K562 (cell line): ENCODE measurements at regions not wholly inside any gene's neighbourhood (a gene's known extent, or its start where the extent isn't known, plus 50 kb on each side); places are given as distances from the start of the nearest gene placed in this dataset.

Source experiments
- ATAC-seq: fragments of 200-7000 bp; cut with Tn5 transposase; 3 replicates; pipeline ENCODE4 v1.9.1; 2020; ENCODE audit warnings: moderate library complexity
- BruUV-seq: library from RNA; stranded (reverse); fragments of 400-500 nt; replicated peaks from 2 replicates; lab custom pipeline; 2021; lab: Mats Ljungman, UMichigan
- CTCF ChIA-PET: fragments of 300-600 bp; formaldehyde crosslinking; extraction: SDS; loops from one replicate; lab custom pipeline; 2021; ENCODE audit warnings: low intra/inter-chr PET ratio; lab: Yijun Ruan, JAX
- POLR2A ChIA-PET: fragments of 300-600, 350-650 bp; sonication (Branson Sonifier 250); formaldehyde crosslinking; extraction: SDS; loops from one replicate; lab custom pipeline; 2021; ENCODE audit warnings: antibody characterized with exemption, inconsistent platforms; lab: Yijun Ruan, JAX
- DNase-seq, 4 experiments: peaks; one replicate each; pipeline versions ENCODE4 v3.0.0 to v3.0.0-alpha.2; 2011 to 2018; ENCODE audit warnings: low spot score in 3 of 4, mixed read lengths in 3 of 4; ENCODE audit errors: extremely low read depth in 1 of 4
- FAIRE-seq: peaks from 2 replicates; lab custom pipeline; 2011; peaks lifted over from hg19 to GRCh38; lab: Jason Lieb, UNC
- H2AFZ ChIP-seq: 2 replicates; pipeline ENCODE4 v1.6.0; 2011; ENCODE audit warnings: low read depth, low read length, control low read depth, inconsistent platforms
- H3K27ac ChIP-seq: fragments of 200-600 bp; 3 replicates; pipeline ENCODE4 v1.8.0; 2011; ENCODE audit warnings: low read depth, mild to moderate bottlenecking, control low read depth, inconsistent platforms, low read length, moderate library complexity, mixed read lengths; ENCODE audit errors: extremely low read depth
- H3K27me3 ChIP-seq, 2 experiments: fragments of 300-600 bp in 1 of 2; 2 replicates in 1 of 2; 3 replicates in 1 of 2; pipeline versions ENCODE4 v1.6.0 to v1.8.0; 2011; ENCODE audit warnings: inconsistent platforms in 2 of 2, low read length in 2 of 2, mild to moderate bottlenecking in 1 of 2, mixed read lengths in 1 of 2, moderate library complexity in 1 of 2; ENCODE audit not compliant: control insufficient read depth in 2 of 2, insufficient read depth in 2 of 2
- H3K36me3 ChIP-seq: fragments of 300-600 bp; 3 replicates; pipeline ENCODE4 v1.8.0; 2011; ENCODE audit warnings: mild to moderate bottlenecking, low read length, inconsistent platforms; ENCODE audit not compliant: control insufficient read depth, insufficient read depth
- H3K4me1 ChIP-seq, 2 experiments: fragments of 200-600 bp in 1 of 2; replicated peaks in 1 of 2; 2 replicates in 1 of 2; 3 replicates in 1 of 2; pipeline versions ENCODE4 v1.5.1 to v1.8.0; 2011; ENCODE audit warnings: inconsistent platforms in 2 of 2, low read length in 2 of 2, mild to moderate bottlenecking in 1 of 2, mixed read lengths in 1 of 2, moderate library complexity in 1 of 2; ENCODE audit not compliant: control insufficient read depth in 2 of 2, insufficient read depth in 2 of 2
- H3K4me2 ChIP-seq: 2 replicates; pipeline ENCODE4 v1.6.1; 2011; ENCODE audit warnings: low read length, control low read depth, inconsistent platforms, mixed read lengths; ENCODE audit not compliant: insufficient read depth
- H3K4me3 ChIP-seq: fragments of 200-600 bp; sonication (generic), shearing (Covaris generic); 2 replicates; pipeline ENCODE4 v1.5.1; 2016; ENCODE audit warnings: control low read depth, inconsistent platforms
- H3K79me2 ChIP-seq: fragments of 200-600 bp; 3 replicates; pipeline ENCODE4 v1.8.0; 2011; ENCODE audit warnings: low read length, inconsistent platforms; ENCODE audit not compliant: control insufficient read depth, insufficient read depth
- H3K9ac ChIP-seq, 2 experiments: 2 replicates each; pipeline versions ENCODE4 v1.6.0 to v1.6.1; 2011; ENCODE audit warnings: low read depth in 2 of 2, low read length in 2 of 2, control low read depth in 1 of 2, inconsistent platforms in 1 of 2, mild to moderate bottlenecking in 1 of 2, mixed read lengths in 1 of 2; ENCODE audit not compliant: insufficient read depth in 1 of 2
- H3K9me1 ChIP-seq: one replicate; pipeline ENCODE4 v1.6.0; 2011; ENCODE audit warnings: inconsistent platforms, mild to moderate bottlenecking, low read length, moderate library complexity; ENCODE audit not compliant: control insufficient read depth, insufficient read depth
- H3K9me3 ChIP-seq: replicated peaks from 2 replicates; pipeline ENCODE4 v1.5.1; 2011; ENCODE audit warnings: low read depth, low read length, inconsistent platforms; ENCODE audit not compliant: control insufficient read depth, insufficient read depth
- H4K20me1 ChIP-seq: replicated peaks from 2 replicates; pipeline ENCODE4 v1.6.1; 2011; ENCODE audit warnings: low read length, inconsistent platforms, mixed read lengths; ENCODE audit not compliant: control insufficient read depth, insufficient read depth
- ARID1B ChIP-seq: fragments of 450-650 bp; IDR thresholded peaks from 2 replicates; pipeline ENCODE4 v1.6.1; 2016; ENCODE audit warnings: antibody characterized with exemption, mild to moderate bottlenecking, inconsistent platforms
- BHLHE40 ChIP-seq: IDR thresholded peaks from 2 replicates; pipeline ENCODE4 v1.6.1; 2011; ENCODE audit warnings: low read length, improper control_type of control experiment
- CBX1 ChIP-seq: sonication (generic); IDR thresholded peaks from 2 replicates; pipeline ENCODE4 v1.6.1; 2016; ENCODE audit warnings: antibody characterized with exemption, low read depth, mild to moderate bottlenecking
- ETV6 ChIP-seq, 3 experiments: fragments of 150-350 bp in 1 of 3; sonication (generic) in 1 of 3; formaldehyde crosslinking in 1 of 3; IDR thresholded peaks; 2 replicates each; pipeline versions ENCODE4 v1.6.1 to v1.8.0; 2014 to 2022; ENCODE audit warnings: borderline replicate concordance in 2 of 3, low read depth in 2 of 3, antibody characterized with exemption in 1 of 3, low read length in 1 of 3, mild to moderate bottlenecking in 1 of 3, missing genetic modification reagents in 1 of 3
- FOXA1 ChIP-seq: fragments of 450-650 bp; IDR thresholded peaks from 2 replicates; pipeline ENCODE4 v1.6.1; 2016; ENCODE audit warnings: mild to moderate bottlenecking, borderline replicate concordance
- FOXA3 ChIP-seq, 2 experiments: fragments of 450-650 bp in 1 of 2; sonication (generic) in 1 of 2; formaldehyde crosslinking; IDR thresholded peaks in 1 of 2; conservative IDR thresholded peaks in 1 of 2; 2 replicates each; pipeline versions ENCODE4 v1.4.0 to v1.8.0; 2020 to 2022; ENCODE audit warnings: mild to moderate bottlenecking in 2 of 2, missing genetic modification reagents in 1 of 2
- FOXK1 ChIP-seq: sonication (generic); formaldehyde crosslinking; IDR thresholded peaks from 2 replicates; pipeline ENCODE4 v1.8.0; 2022; ENCODE audit warnings: missing genetic modification reagents, mild to moderate bottlenecking, borderline replicate concordance
- HSF4 ChIP-seq: fragments of 250-450 bp; sonication (Bioruptor Pico); IDR thresholded peaks from 2 replicates; pipeline ENCODE4 v2.1.2; 2022; ENCODE audit warnings: mild to moderate bottlenecking, moderate library complexity, borderline replicate concordance
- ILF3 ChIP-seq: fragments of 450-650 bp; IDR thresholded peaks from 2 replicates; pipeline ENCODE4 v1.6.1; 2018; ENCODE audit warnings: antibody characterized with exemption, mild to moderate bottlenecking, moderate library complexity, borderline replicate concordance
- KDM2B ChIP-seq: fragments of 250-450 bp; sonication (Bioruptor Pico); IDR thresholded peaks from 2 replicates; pipeline ENCODE4 v1.8.0; 2021; ENCODE audit warnings: mild to moderate bottlenecking, moderate library complexity
- NR4A1 ChIP-seq, 2 experiments: fragments of 250-450 bp in 1 of 2; fragments of 450-650 bp in 1 of 2; sonication (Bioruptor Pico) in 1 of 2; IDR thresholded peaks; 2 replicates each; pipeline versions ENCODE4 v1.4.0 to v1.6.1; 2016 to 2020; ENCODE audit warnings: mild to moderate bottlenecking in 2 of 2, missing compliant biosample characterization in 1 of 2, missing genetic modification characterization in 1 of 2, moderate library complexity in 1 of 2
- RBM34 ChIP-seq: fragments of 200-400 bp; formaldehyde crosslinking; IDR thresholded peaks from 2 replicates; pipeline ENCODE4 v1.6.1; 2018; ENCODE audit warnings: low read length, borderline replicate concordance; ENCODE audit not compliant: insufficient read depth
- SMARCE1 ChIP-seq: fragments of 450-650 bp; IDR thresholded peaks from 2 replicates; pipeline ENCODE4 v1.7.1; 2016; ENCODE audit warnings: mild to moderate bottlenecking
- ZBTB34 ChIP-seq: fragments of 250-450 bp; sonication (Bioruptor Pico); IDR thresholded peaks from 2 replicates; pipeline ENCODE4 v1.8.0; 2021; ENCODE audit warnings: mild to moderate bottlenecking, moderate library complexity
- ZNF561 ChIP-seq: fragments of 450-650 bp; formaldehyde crosslinking; conservative IDR thresholded peaks from 2 replicates; pipeline ENCODE4 v1.4.0; 2020; ENCODE audit warnings: mild to moderate bottlenecking, moderate library complexity
- ZNF77 ChIP-seq: fragments of 250-450 bp; sonication (Bioruptor Pico); IDR thresholded peaks from 2 replicates; pipeline ENCODE4 v1.5.0; 2020
- ZZZ3 ChIP-seq: fragments of 450-650 bp; IDR thresholded peaks from 2 replicates; pipeline ENCODE4 v1.6.1; 2016; ENCODE audit warnings: antibody characterized with exemption, mild to moderate bottlenecking, moderate library complexity
- WGBS: fragments of 100-300 bp; shearing (Covaris generic); methylation state at CpG from one replicate; pipeline ENCODE4 v1.1.6; 2016; ENCODE audit warnings: low coverage, mixed read lengths; ENCODE audit not compliant: insufficient coverage; ENCODE audit errors: missing lambda C conversion rate; 5-methylcytosine and 5-hydroxymethylcytosine counted together
- in situ Hi-C: fragments of 300-500 bp; cut with MboI; formaldehyde crosslinking; loops from 4 replicates; pipeline ENCODE4 v1.15.0; 2018; ENCODE audit warnings: inconsistent platforms, mixed read lengths
- intact Hi-C: fragments of 100-400 bp; cut with micrococcal nuclease; formaldehyde crosslinking; loops from 2 replicates; pipeline ENCODE4 v1.14.2; 2022
- TF ChIP-seq, protein P1 (sequence below): fragments of 450-650 bp; IDR thresholded peaks from 2 replicates; pipeline ENCODE4 v1.6.1; 2014; ENCODE audit warnings: low read depth, mild to moderate bottlenecking, moderate library complexity, borderline replicate concordance

- intact Hi-C loops = no loop called here
Observed at GRCh38 chr4:81652069-81652478, 180.4 kb upstream of the RASGEF1B start.

More at GRCh38 chr4:81652069-81652478, 180.4 kb upstream of the RASGEF1B start:
- Histone ChIP-seq H4K20me1 (no peaks in the 10 kb centered on the region; the same call in 1 of the 2 replicates), H3K9me1 (no peaks in the 10 kb centered on the region), H3K9ac (no peak overlapping the region), H3K36me3 (no peaks in the 10 kb centered on the region), H2AFZ (no peak overlapping the region), H3K4me1 (no peaks in the 10 kb centered on the region), H3K27me3 (no peaks in the 10 kb centered on the region), H3K4me2 (no peak overlapping the region), H3K4me3 (no peak overlapping the region), H3K79me2 (no peaks in the 10 kb centered on the region), H3K9me3 (no peaks in the 10 kb centered on the region), H3K27ac (no peak overlapping the region)
- no peak for DNase-seq
- in situ Hi-C loops = no loop called here
- CTCF ChIA-PET = no interaction called here
- no peak for ATAC-seq
- no peak for FAIRE-seq
- TF ChIP-seq ZBTB34 (CRISPR knock-in tag) (no peak), SMARCE1 (no peak), KDM2B (no peak), FOXA3 (CRISPR knock-in tag; conservative IDR thresholded peaks at IDR 0.05 in 1 of 2, IDR thresholded peaks at IDR 0.05 in 1 of 2) (no peak), ARID1B (no peak), FOXA1 (no peak), NR4A1 (CRISPR knock-in tag; IDR thresholded peaks at IDR 0.05) (no peak), NR4A1 (tag; IDR thresholded peaks at IDR 0.05) (no peak), CBX1 (no peak), RBM34 (no peak), HSF4 (CRISPR knock-in tag) (no peak), ILF3 (no peak), ZNF561 (no peak), BHLHE40 (no peak), ZNF77 (CRISPR knock-in tag) (no peak), ETV6 (IDR thresholded peaks at IDR 0.05; ENCODE audit: borderline replicate concordance in 1 of 2, low read depth in 2 of 2, low read length in 1 of 2) (no peak), ETV6 (CRISPR knock-in tag; IDR thresholded peaks at IDR 0.05; ENCODE audit: borderline replicate concordance) (no peak), FOXK1 (no peak), ZZZ3 (no peak)
- TF ChIP-seq, protein P1, sequence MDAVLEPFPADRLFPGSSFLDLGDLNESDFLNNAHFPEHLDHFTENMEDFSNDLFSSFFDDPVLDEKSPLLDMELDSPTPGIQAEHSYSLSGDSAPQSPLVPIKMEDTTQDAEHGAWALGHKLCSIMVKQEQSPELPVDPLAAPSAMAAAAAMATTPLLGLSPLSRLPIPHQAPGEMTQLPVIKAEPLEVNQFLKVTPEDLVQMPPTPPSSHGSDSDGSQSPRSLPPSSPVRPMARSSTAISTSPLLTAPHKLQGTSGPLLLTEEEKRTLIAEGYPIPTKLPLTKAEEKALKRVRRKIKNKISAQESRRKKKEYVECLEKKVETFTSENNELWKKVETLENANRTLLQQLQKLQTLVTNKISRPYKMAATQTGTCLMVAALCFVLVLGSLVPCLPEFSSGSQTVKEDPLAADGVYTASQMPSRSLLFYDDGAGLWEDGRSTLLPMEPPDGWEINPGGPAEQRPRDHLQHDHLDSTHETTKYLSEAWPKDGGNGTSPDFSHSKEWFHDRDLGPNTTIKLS = no peak
- no TSS peak for BruUV-seq
- 0% methylated on average over 2 of the region's 2 CpGs for WGBS
- POLR2A ChIA-PET = no interaction called here
